Large intestine (tissue), 3 donors: ENCODE measurements at regions not wholly inside any gene's neighbourhood (a gene's known extent, or its start where the extent isn't known, plus 50 kb on each side); places are given as distances from the start of the nearest gene placed in this dataset.
"Not testable (repeated sequence)": the region's sequence is repeated elsewhere in the genome, so short reads cannot be mapped to it uniquely, and the experiment has no call there.

Source experiments
- DNase-seq, 2 donors: peaks; one replicate each; pipeline versions ENCODE4 v3.0.0 to v3.0.0-alpha.2; 2013
- H3K27ac ChIP-seq: one replicate; pipeline ENCODE4 v1.5.1; 2013; ENCODE audit warnings: low read length
- H3K27me3 ChIP-seq: 2 replicates; pipeline ENCODE4 v1.6.1; 2013; ENCODE audit warnings: low read length; ENCODE audit not compliant: control insufficient read depth, insufficient read depth
- H3K36me3 ChIP-seq: 2 replicates; pipeline ENCODE4 v1.6.1; 2013; ENCODE audit warnings: low read length; ENCODE audit not compliant: control insufficient read depth, insufficient read depth
- H3K4me1 ChIP-seq: one replicate; pipeline ENCODE4 v1.6.1; 2013; ENCODE audit warnings: low read length; ENCODE audit not compliant: control insufficient read depth, insufficient read depth
- H3K4me3 ChIP-seq: one replicate; pipeline ENCODE4 v1.5.1; 2013; ENCODE audit warnings: low read length
- H3K9me3 ChIP-seq: one replicate; pipeline ENCODE4 v1.6.1; 2013; ENCODE audit warnings: mild to moderate bottlenecking, low read depth, low read length, moderate library complexity; ENCODE audit not compliant: control insufficient read depth
- WGBS: methylation state at CpG from one replicate; pipeline ENCODE4 v1.1.5; 2013; ENCODE audit warnings: low lambda C conversion rate; ENCODE audit not compliant: insufficient coverage; 5-methylcytosine and 5-hydroxymethylcytosine counted together

- no peak for DNase-seq
- H3K27ac ChIP-seq: no peak overlapping the region
- WGBS: no CpG with 5 or more reads among the region's 18 CpGs
- no peak overlapping the region for H3K4me3 ChIP-seq
- no peaks in the 10 kb centered on the region for H3K36me3 ChIP-seq
- H3K27me3 ChIP-seq: peaks cover 8% of the 10 kb centered on the region
- H3K4me1 ChIP-seq: no peaks in the 10 kb centered on the region
- H3K9me3 ChIP-seq: no peaks in the 10 kb centered on the region
Measured at GRCh38 chr2:235439959-235440662, 53.7 kb upstream of the AGAP1 start.

GRCh38 chr2:235443580-235443979 lies 50.3 kb upstream of the AGAP1 start:
- H3K4me1 ChIP-seq, H3K9me3 ChIP-seq, H3K36me3 ChIP-seq, H3K4me3 ChIP-seq, DNase-seq, H3K27me3 ChIP-seq, H3K27ac ChIP-seq: not testable (repeated sequence)
- no CpG with 5 or more reads among the region's 6 CpGs for WGBS
